Hepatocyte (in vitro differentiated cells): ENCODE measurements at regions not wholly inside any gene's neighbourhood (a gene's known extent, or its start where the extent isn't known, plus 50 kb on each side); places are given as distances from the start of the nearest gene placed in this dataset.

Experiments
- DNase-seq: peaks from one replicate; pipeline ENCODE4 v3.0.0-alpha.2; 2016; ENCODE audit warnings: low spot score
- H2AFZ ChIP-seq: fragments of 200-600 bp; sonication (generic); 2 replicates; pipeline ENCODE4 v1.6.0; 2016; ENCODE audit warnings: antibody characterized with exemption, mild to moderate bottlenecking
- H3K27ac ChIP-seq: fragments of 200-600 bp; sonication (generic); 2 replicates; pipeline ENCODE4 v1.5.1; 2016; ENCODE audit warnings: mild to moderate bottlenecking
- H3K27me3 ChIP-seq: fragments of 200-600 bp; sonication (generic); 2 replicates; pipeline ENCODE4 v1.6.1; 2016
- H3K36me3 ChIP-seq: fragments of 200-600 bp; sonication (generic); replicated peaks from 2 replicates; pipeline ENCODE4 v1.5.1; 2016; ENCODE audit warnings: low read depth; ENCODE audit not compliant: insufficient read depth
- H3K4me1 ChIP-seq: fragments of 200-600 bp; sonication (generic); 2 replicates; pipeline ENCODE4 v1.5.1; 2016; ENCODE audit warnings: mild to moderate bottlenecking, moderate library complexity; ENCODE audit not compliant: insufficient read depth
- H3K4me2 ChIP-seq: fragments of 200-600 bp; sonication (generic); 2 replicates; pipeline ENCODE4 v1.6.0; 2016
- H3K4me3 ChIP-seq: fragments of 200-600 bp; sonication (generic); 2 replicates; pipeline ENCODE4 v1.5.1; 2016; ENCODE audit warnings: mild to moderate bottlenecking
- H3K79me2 ChIP-seq: fragments of 200-600 bp; sonication (generic); 2 replicates; pipeline ENCODE4 v1.6.0; 2017; ENCODE audit warnings: mild to moderate bottlenecking
- H3K9me2 ChIP-seq: fragments of 200-600 bp; sonication (generic); replicated peaks from 2 replicates; pipeline ENCODE4 v1.6.0; 2017; ENCODE audit warnings: mild to moderate bottlenecking; ENCODE audit not compliant: insufficient read depth
- H3K9me3 ChIP-seq: fragments of 200-600 bp; sonication (generic); 2 replicates; pipeline ENCODE4 v1.5.1; 2016; ENCODE audit warnings: low read depth, mild to moderate bottlenecking
- H4K20me1 ChIP-seq: fragments of 200-600 bp; sonication (generic); 2 replicates; pipeline ENCODE4 v1.6.0; 2016; ENCODE audit warnings: mild to moderate bottlenecking; ENCODE audit not compliant: insufficient read depth, poor library complexity, severe bottlenecking
- CTCF ChIP-seq: fragments of 200-600 bp; sonication (generic); IDR thresholded peaks from 2 replicates; pipeline ENCODE4 v1.5.1; 2016; ENCODE audit warnings: antibody characterized with exemption, mild to moderate bottlenecking; ENCODE audit not compliant: poor library complexity
- EZH2 ChIP-seq: fragments of 200-600 bp; sonication (generic); IDR thresholded peaks from 2 replicates; pipeline ENCODE4 v1.6.1; 2016; ENCODE audit warnings: antibody characterized with exemption, mild to moderate bottlenecking, borderline replicate concordance
- EZH2phosphoT487 ChIP-seq: fragments of 200-600 bp; sonication (generic); IDR thresholded peaks from one replicate; pipeline ENCODE4 v1.6.1; 2018; ENCODE audit warnings: antibody characterized with exemption, mild to moderate bottlenecking, low read depth, moderate library complexity; ENCODE audit not compliant: unreplicated experiment, severe bottlenecking
- WGBS: methylation state at CpG from one replicate; pipeline ENCODE4 v1.1.6; 2016; ENCODE audit warnings: low lambda C conversion rate; ENCODE audit errors: missing lambda C conversion rate; 5-methylcytosine and 5-hydroxymethylcytosine counted together

- Histone ChIP-seq H3K4me1 (peaks cover 40% of the 10 kb centered on the region), H3K27ac (no peak overlapping the region), H2AFZ (no peak overlapping the region), H3K4me2 (no peak overlapping the region), H3K9me3 (no peaks in the 10 kb centered on the region), H4K20me1 (no peaks in the 10 kb centered on the region), H3K79me2 (peaks cover 27% of the 10 kb centered on the region), H3K4me3 (no peak overlapping the region), H3K27me3 (no peaks in the 10 kb centered on the region), H3K9me2 (no peaks in the 10 kb centered on the region), H3K36me3 (no peaks in the 10 kb centered on the region)
- 96% methylated on average over 16 of the region's 17 CpGs for WGBS
- no peak for DNase-seq
- TF ChIP-seq EZH2 (no peak), EZH2phosphoT487 (no peak)
These were observed 93.4 kb upstream of the CHD2 start for GRCh38 chr15:92806763-92807162.

GRCh38 chr15:92807971-92808571 lies 92.1 kb upstream of the CHD2 start:
- Histone ChIP-seq H3K27me3 (no peaks in the 10 kb centered on the region), H3K4me1 (peaks cover 44% of the 10 kb centered on the region), H3K4me2 (peak overlapping the region; percentile 80), H4K20me1 (no peaks in the 10 kb centered on the region), H2AFZ (peak overlapping the region; percentile 66), H3K36me3 (no peaks in the 10 kb centered on the region), H3K27ac (peak overlapping the region; percentile 98), H3K4me3 (no peak overlapping the region), H3K9me2 (no peaks in the 10 kb centered on the region), H3K9me3 (no peaks in the 10 kb centered on the region), H3K79me2 (peaks cover 34% of the 10 kb centered on the region)
- DNase-seq = peak; percentile 41
- 60% methylated on average over 14 of the region's 14 CpGs for WGBS
- no peak for TF ChIP-seq CTCF
- no peak for TF ChIP-seq EZH2
- TF ChIP-seq EZH2phosphoT487 = no peak

GRCh38 chr15:92808598-92809063 lies 91.5 kb upstream of the CHD2 start:
- Histone ChIP-seq H3K27ac (peak overlapping the region; percentile 98), H2AFZ (peak overlapping the region; percentile 66), H4K20me1 (no peaks in the 10 kb centered on the region), H3K27me3 (no peaks in the 10 kb centered on the region), H3K4me3 (peak overlapping the region; percentile 14), H3K36me3 (no peaks in the 10 kb centered on the region), H3K4me2 (peak overlapping the region; percentile 80), H3K4me1 (peaks cover 40% of the 10 kb centered on the region), H3K9me3 (no peaks in the 10 kb centered on the region), H3K9me2 (no peaks in the 10 kb centered on the region), H3K79me2 (peaks cover 32% of the 10 kb centered on the region)
- no peak for TF ChIP-seq CTCF
- TF ChIP-seq EZH2phosphoT487 = no peak
- TF ChIP-seq EZH2 = no peak
- peak; percentile 58 for DNase-seq
- WGBS = 10% methylated on average over 19 of the region's 30 CpGs

- Histone ChIP-seq H4K20me1 (no peaks in the 10 kb centered on the region), H3K79me2 (peaks cover 32% of the 10 kb centered on the region), H3K4me1 (peaks cover 40% of the 10 kb centered on the region), H3K4me3 (peak overlapping the region; percentile 22), H2AFZ (peak overlapping the region; percentile 18), H3K27ac (peak overlapping the region; percentile 98), H3K27me3 (no peaks in the 10 kb centered on the region), H3K4me2 (peak overlapping the region; percentile 80), H3K9me3 (no peaks in the 10 kb centered on the region), H3K36me3 (no peaks in the 10 kb centered on the region), H3K9me2 (no peaks in the 10 kb centered on the region)
- TF ChIP-seq CTCF (peak; percentile 90), EZH2phosphoT487 (no peak)
- DNase-seq = peak; percentile 99
- 1% methylated on average over 80 of the region's 80 CpGs for WGBS
These were observed 90.9 kb upstream of the CHD2 start for GRCh38 chr15:92809064-92809879.
